Neuronal stem cell (in vitro differentiated cells): ENCODE measurements at regions not wholly inside any gene's neighbourhood (a gene's known extent, or its start where the extent isn't known, plus 50 kb on each side); places are given as distances from the start of the nearest gene placed in this dataset.
"Not testable (repeated sequence)": the region's sequence is repeated elsewhere in the genome, so short reads cannot be mapped to it uniquely, and the experiment has no call there.

Source experiments
- DNase-seq: peaks from one replicate; pipeline ENCODE4 v3.0.0-alpha.2; 2013; ENCODE audit warnings: low spot score
- H2AFZ ChIP-seq: one replicate; pipeline ENCODE4 v1.6.1; 2013; ENCODE audit warnings: mild to moderate bottlenecking, low read length, inconsistent platforms
- H2AK5ac ChIP-seq: 2 replicates; pipeline ENCODE4 v1.6.1; 2013; ENCODE audit warnings: low read depth, mild to moderate bottlenecking, inconsistent platforms, low read length, moderate library complexity, mixed read lengths
- H2BK120ac ChIP-seq: 2 replicates; pipeline ENCODE4 v1.6.1; 2013; ENCODE audit warnings: low read depth, mild to moderate bottlenecking, inconsistent platforms, low read length, moderate library complexity, mixed read lengths
- H2BK12ac ChIP-seq: one replicate; pipeline ENCODE4 v1.6.1; 2013; ENCODE audit warnings: low read length, inconsistent platforms
- H2BK15ac ChIP-seq: 2 replicates; pipeline ENCODE4 v1.6.1; 2013; ENCODE audit warnings: mild to moderate bottlenecking, low read length, inconsistent platforms, mixed read lengths
- H2BK5ac ChIP-seq: one replicate; pipeline ENCODE4 v1.6.1; 2013; ENCODE audit warnings: inconsistent platforms, mild to moderate bottlenecking, low read length, moderate library complexity
- H3K14ac ChIP-seq: one replicate; pipeline ENCODE4 v1.6.1; 2013; ENCODE audit warnings: low read length, inconsistent platforms
- H3K18ac ChIP-seq: 2 replicates; pipeline ENCODE4 v1.6.1; 2013; ENCODE audit warnings: low read length, inconsistent platforms
- H3K23ac ChIP-seq: 2 replicates; pipeline ENCODE4 v1.6.1; 2013; ENCODE audit warnings: low read depth, mild to moderate bottlenecking, mixed read lengths, low read length, inconsistent platforms; ENCODE audit not compliant: poor library complexity
- H3K27ac ChIP-seq: replicated peaks from 3 replicates; pipeline ENCODE4 v1.5.1; 2013; ENCODE audit warnings: low read length, inconsistent platforms
- H3K27me3 ChIP-seq, 3 experiments: 2 replicates each; pipeline ENCODE4 v1.6.1; 2013; ENCODE audit warnings: low read length in 3 of 3, mild to moderate bottlenecking in 2 of 3, inconsistent platforms in 1 of 3, low read depth in 1 of 3, mixed read lengths in 1 of 3, moderate library complexity in 1 of 3; ENCODE audit not compliant: control insufficient read depth in 3 of 3, insufficient read depth in 3 of 3
- H3K36me3 ChIP-seq, 2 donors: replicated peaks in 1 of 2; 2 replicates each; pipeline ENCODE4 v1.6.1; 2013; ENCODE audit warnings: low read length in 2 of 2; ENCODE audit not compliant: control insufficient read depth in 2 of 2, insufficient read depth in 2 of 2
- H3K4ac ChIP-seq: 2 replicates; pipeline ENCODE4 v1.6.1; 2013; ENCODE audit warnings: inconsistent platforms, mild to moderate bottlenecking, low read length, moderate library complexity
- H3K4me1 ChIP-seq, 2 donors: 1 replicate in 1 of 2; 2 replicates in 1 of 2; pipeline ENCODE4 v1.6.1; 2013; ENCODE audit warnings: low read length in 2 of 2, low read depth in 1 of 2; ENCODE audit not compliant: control insufficient read depth in 2 of 2, insufficient read depth in 1 of 2
- H3K4me2 ChIP-seq: one replicate; pipeline ENCODE4 v1.6.1; 2013; ENCODE audit warnings: mild to moderate bottlenecking, low read length, inconsistent platforms; ENCODE audit not compliant: insufficient read depth, poor library complexity, severe bottlenecking
- H3K4me3 ChIP-seq, 2 donors: 2 replicates each; pipeline ENCODE4 v1.5.1; 2013; ENCODE audit warnings: low read length in 2 of 2, mild to moderate bottlenecking in 2 of 2, inconsistent platforms in 1 of 2, moderate library complexity in 1 of 2
- H3K79me1 ChIP-seq: one replicate; pipeline ENCODE4 v1.6.1; 2013; ENCODE audit warnings: low read depth, mild to moderate bottlenecking, inconsistent platforms, low read length, moderate library complexity
- H3K9ac ChIP-seq: one replicate; pipeline ENCODE4 v1.6.1; 2013; ENCODE audit warnings: mild to moderate bottlenecking, low read depth, low read length, inconsistent platforms; ENCODE audit not compliant: poor library complexity
- H3K9me3 ChIP-seq, 2 donors: replicated peaks in 1 of 2; 2 replicates each; pipeline versions ENCODE3 to v1.6.1; 2013; ENCODE audit warnings: low read length in 2 of 2, mild to moderate bottlenecking in 2 of 2, inconsistent platforms in 1 of 2, low read depth in 1 of 2, mixed read lengths in 1 of 2, moderate library complexity in 1 of 2; ENCODE audit not compliant: control insufficient read depth in 2 of 2, insufficient read depth in 1 of 2
- H4K8ac ChIP-seq: one replicate; pipeline ENCODE4 v1.6.1; 2013; ENCODE audit warnings: low read depth, mild to moderate bottlenecking, inconsistent platforms, low read length, moderate library complexity
- H4K91ac ChIP-seq: one replicate; pipeline ENCODE4 v1.6.1; 2013; ENCODE audit warnings: low read length, low read depth, mild to moderate bottlenecking, inconsistent platforms; ENCODE audit not compliant: poor library complexity
- WGBS, 2 donors: extraction: QIAGEN DNeasy Blood & Tissue Kit; methylation state at CpG; one replicate each; pipeline ENCODE4 v1.1.7; 2013; ENCODE audit warnings: missing lambda C conversion rate in 2 of 2, mixed read lengths in 1 of 2; ENCODE audit not compliant: insufficient read length in 2 of 2, insufficient replicate concordance in 1 of 2; ENCODE audit errors: extremely low coverage in 2 of 2; 5-methylcytosine and 5-hydroxymethylcytosine counted together

DNA sequence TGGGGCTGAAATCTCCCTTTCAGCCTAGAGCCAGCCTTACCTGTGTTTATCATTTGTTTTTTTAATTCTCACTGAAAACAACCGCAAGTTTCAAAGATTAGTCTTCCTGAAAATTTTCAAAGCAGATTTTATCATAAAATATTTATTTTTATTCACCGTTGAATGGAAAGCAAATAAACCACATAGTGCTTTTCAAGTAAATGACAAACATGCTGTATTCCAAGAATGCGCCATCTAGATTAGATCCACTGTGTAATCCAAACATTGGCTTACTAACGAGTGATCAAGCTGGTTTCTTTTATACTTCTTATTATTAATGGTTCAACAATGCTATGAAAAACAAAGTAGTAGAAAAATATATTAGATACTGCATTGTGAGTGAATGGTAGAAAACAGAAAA, 1176.2 kb upstream of the IGFBP7 start:
- Histone ChIP-seq H3K4ac (no peak overlapping the region), H4K91ac (no peak overlapping the region), H3K27ac (no peak overlapping the region), H3K18ac (no peak overlapping the region), H3K4me1 (no peaks in the 10 kb centered on the region), H3K36me3 (no peaks in the 10 kb centered on the region), H3K4me2 (no peak overlapping the region), H2AK5ac (no peak overlapping the region), H3K79me1 (no peaks in the 10 kb centered on the region), H3K14ac (no peak overlapping the region), H2BK120ac (no peak overlapping the region), H3K9ac (no peak overlapping the region), H2BK15ac (no peak overlapping the region), H3K23ac (no peak overlapping the region), H2BK5ac (no peak overlapping the region), H2AFZ (no peak overlapping the region), H3K9me3 (no peaks in the 10 kb centered on the region), H3K27me3 (no peaks in the 10 kb centered on the region), H2BK12ac (no peak overlapping the region), H4K8ac (no peak overlapping the region), H3K4me3 (no peak overlapping the region)
- DNase-seq, result no peak
- no CpG with 5 or more reads among the region's 4 CpGs for WGBS, 2 donors

DNA sequence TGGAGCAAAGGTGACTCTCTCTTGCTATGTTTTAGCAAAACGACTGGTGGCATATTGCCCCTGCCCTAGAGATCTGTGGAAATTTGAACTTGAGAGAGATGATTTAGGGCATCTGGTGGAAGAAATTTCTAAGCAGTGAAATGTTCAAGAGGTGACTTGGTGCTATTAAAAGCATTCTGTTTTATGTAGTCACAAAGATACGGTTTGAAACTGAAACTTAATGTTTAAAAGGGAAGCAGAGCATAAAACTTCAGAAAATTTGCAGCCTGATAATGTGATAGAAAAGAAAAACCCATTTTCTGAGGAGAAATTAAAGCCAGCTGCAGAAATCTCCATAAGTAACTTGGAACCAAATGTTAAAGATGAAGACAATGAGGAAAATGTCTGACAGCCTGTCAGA, 1170.7 kb upstream of the IGFBP7 start:
- not testable (repeated sequence) for H2AK5ac ChIP-seq, H2BK120ac ChIP-seq, H3K27ac ChIP-seq, H3K36me3 ChIP-seq, H4K91ac ChIP-seq, H3K9ac ChIP-seq, H2BK15ac ChIP-seq, H3K4me3 ChIP-seq, DNase-seq, H3K18ac ChIP-seq, H3K14ac ChIP-seq, H2BK5ac ChIP-seq, H2AFZ ChIP-seq, H2BK12ac ChIP-seq, H3K27me3 ChIP-seq, H3K23ac ChIP-seq, H3K79me1 ChIP-seq, H3K4ac ChIP-seq, H3K4me1 ChIP-seq, H3K4me2 ChIP-seq, H3K9me3 ChIP-seq, H4K8ac ChIP-seq
- WGBS, 2 donors, result no CpG with 5 or more reads among the region's 2 CpGs

DNA sequence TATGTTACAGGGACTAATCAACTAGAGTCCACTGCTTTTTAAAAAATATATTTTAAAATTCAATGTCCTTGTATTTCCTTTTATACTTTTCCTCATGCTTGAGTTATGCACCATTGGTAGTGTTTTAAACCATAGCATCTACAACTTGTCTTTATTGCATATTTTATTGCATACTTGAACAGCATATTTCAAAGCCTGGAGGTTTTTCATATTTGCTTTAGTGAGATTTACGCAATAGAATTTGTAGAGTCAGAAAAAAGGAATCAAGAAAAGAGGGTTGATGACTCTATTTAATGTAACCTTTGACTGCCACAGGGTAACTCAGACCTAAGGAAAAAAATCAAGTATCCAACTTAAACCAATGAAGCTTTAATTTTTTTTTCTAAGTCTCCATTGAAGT, 1165.7 kb upstream of the IGFBP7 start:
- DNase-seq, result no peak
- Histone ChIP-seq H4K91ac (no peak overlapping the region), H2BK15ac (no peak overlapping the region), H3K4ac (no peak overlapping the region), H3K79me1 (no peaks in the 10 kb centered on the region), H4K8ac (no peak overlapping the region), H3K36me3 (no peaks in the 10 kb centered on the region), H3K14ac (no peak overlapping the region), H2BK5ac (no peak overlapping the region), H2AFZ (no peak overlapping the region), H3K9me3 (no peaks in the 10 kb centered on the region), H3K4me2 (no peak overlapping the region), H2AK5ac (no peak overlapping the region), H3K9ac (no peak overlapping the region), H3K4me3 (no peak overlapping the region), H3K23ac (no peak overlapping the region), H3K4me1 (no peaks in the 10 kb centered on the region), H2BK12ac (no peak overlapping the region), H3K18ac (no peak overlapping the region), H3K27ac (no peak overlapping the region), H3K27me3 (no peaks in the 10 kb centered on the region), H2BK120ac (no peak overlapping the region)
- no CpG with 5 or more reads among the region's 1 CpG for WGBS, 2 donors

DNA sequence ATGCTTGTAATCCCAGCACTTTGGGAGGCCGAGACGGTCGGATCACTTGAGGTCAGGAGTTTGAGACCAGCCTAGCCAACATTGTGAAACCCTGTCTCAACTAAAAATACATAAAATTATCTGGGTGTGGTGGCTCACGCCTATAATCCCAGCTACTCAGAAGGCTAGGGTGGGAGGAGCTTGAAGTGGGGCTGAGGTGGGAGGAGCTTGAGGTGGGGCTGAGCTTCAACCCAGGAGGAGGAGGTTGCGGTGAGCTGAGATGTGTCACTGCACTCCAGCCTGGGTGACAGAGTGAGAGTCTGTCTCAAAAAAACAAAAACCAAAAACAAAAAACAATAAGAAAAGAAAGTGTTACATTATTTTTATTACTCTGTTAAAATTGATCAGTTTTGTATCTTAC, 1164.4 kb upstream of the IGFBP7 start:
- no peak overlapping the region for H3K4me3 ChIP-seq
- H3K9ac ChIP-seq, result no peak overlapping the region
- no peak overlapping the region for H3K4ac ChIP-seq
- H3K36me3 ChIP-seq, result no peaks in the 10 kb centered on the region
- H4K8ac ChIP-seq, result no peak overlapping the region
- H2AK5ac ChIP-seq, result no peak overlapping the region
- H3K27me3 ChIP-seq, result no peaks in the 10 kb centered on the region
- H4K91ac ChIP-seq, result no peak overlapping the region
- H3K18ac ChIP-seq, result no peak overlapping the region
- no peak overlapping the region for H3K14ac ChIP-seq
- no peak overlapping the region for H3K4me2 ChIP-seq
- no peak overlapping the region for H2BK5ac ChIP-seq
- no peak overlapping the region for H3K23ac ChIP-seq
- no peak overlapping the region for H2BK15ac ChIP-seq
- no peak overlapping the region for H2AFZ ChIP-seq
- H2BK12ac ChIP-seq, result no peak overlapping the region
- no peak overlapping the region for H3K27ac ChIP-seq
- no peaks in the 10 kb centered on the region for H3K4me1 ChIP-seq
- no peaks in the 10 kb centered on the region for H3K79me1 ChIP-seq
- no peaks in the 10 kb centered on the region for H3K9me3 ChIP-seq
- DNase-seq, result no peak
- WGBS, 2 donors, result no CpG with 5 or more reads among the region's 5 CpGs
- H2BK120ac ChIP-seq, result no peak overlapping the region
